DMS153 treated with DMSO at 0.1 percent for 48 hours (cell line): ENCODE measurements at regions not wholly inside any gene's neighbourhood (a gene's known extent, or its start where the extent isn't known, plus 50 kb on each side); places are given as distances from the start of the nearest gene placed in this dataset.

Experiments used
- DNase-seq: peaks from one replicate; lab custom pipeline; 2025; ENCODE audit not compliant: unreplicated experiment; lab: John Stamatoyannopoulos, UW

- DNase-seq, result no peak
Measured at GRCh38 chr13:33462109-33462508, 176.6 kb upstream of the STARD13 start.

GRCh38 chr13:33464345-33464744 lies 178.8 kb upstream of the STARD13 start:
- DNase-seq, result no peak

- DNase-seq, result no peak
Measured at GRCh38 chr13:33466262-33466661, 180.7 kb upstream of the STARD13 start.

GRCh38 chr13:33467556-33467955 lies 182.0 kb upstream of the STARD13 start:
- no peak for DNase-seq

- no peak for DNase-seq
Measured at GRCh38 chr13:33471204-33471603, 185.6 kb upstream of the STARD13 start.

GRCh38 chr13:33472446-33472845 lies 186.9 kb upstream of the STARD13 start:
- DNase-seq, result no peak

GRCh38 chr13:33479105-33479504 lies 193.6 kb upstream of the STARD13 start:
- DNase-seq, result no peak

GRCh38 chr13:33480561-33480960 lies 195.0 kb upstream of the STARD13 start:
- DNase-seq, result no peak

- no peak for DNase-seq
Measured at GRCh38 chr13:33483471-33483870, 197.9 kb upstream of the STARD13 start.

- no peak for DNase-seq
Measured at GRCh38 chr13:33485247-33485646, 199.7 kb upstream of the STARD13 start.

GRCh38 chr13:33487575-33488243 lies 202.2 kb upstream of the STARD13 start:
- no peak for DNase-seq

- DNase-seq, result no peak
Measured at GRCh38 chr13:33489563-33489962, 204.0 kb upstream of the STARD13 start.

- DNase-seq, result no peak
Measured at GRCh38 chr13:33490461-33491327, 205.1 kb upstream of the STARD13 start.

GRCh38 chr13:33493672-33494365 lies 208.3 kb upstream of the STARD13 start:
- no peak for DNase-seq

- no peak for DNase-seq
Measured at GRCh38 chr13:33494596-33495204, 209.1 kb upstream of the STARD13 start.

- no peak for DNase-seq
Measured at GRCh38 chr13:33496336-33496735, 210.8 kb upstream of the STARD13 start.

GRCh38 chr13:33497146-33497845 lies 211.7 kb upstream of the STARD13 start:
- DNase-seq, result no peak

- no peak for DNase-seq
Measured at GRCh38 chr13:33508060-33508459, 222.5 kb upstream of the STARD13 start.

- DNase-seq, result no peak
Measured at GRCh38 chr13:33509642-33510229, 224.2 kb upstream of the STARD13 start.

- no peak for DNase-seq
Measured at GRCh38 chr13:33510350-33510970, 224.9 kb upstream of the STARD13 start.
